HCT116 (cell line): ENCODE measurements at regions not wholly inside any gene's neighbourhood (a gene's known extent, or its start where the extent isn't known, plus 50 kb on each side); places are given as distances from the start of the nearest gene placed in this dataset.
"Not testable (repeated sequence)": the region's sequence is repeated elsewhere in the genome, so short reads cannot be mapped to it uniquely, and the experiment has no call there.

Experiments
- ATAC-seq: fragments of 200-7000 bp; cut with Tn5 transposase; 2 replicates; pipeline ENCODE4 v1.9.1; 2020; ENCODE audit warnings: mild to moderate bottlenecking, moderate library complexity
- BruUV-seq: library from RNA; stranded (reverse); fragments of 400-500 nt; replicated peaks from 2 replicates; lab custom pipeline; 2021; lab: Mats Ljungman, UMichigan
- CTCF ChIA-PET: fragments of 300-600 bp; sonication (Branson Sonifier 250); formaldehyde crosslinking; loops from one replicate; lab custom pipeline; 2021; ENCODE audit warnings: antibody characterized with exemption; lab: Charles Lee
- POLR2A ChIA-PET: fragments of 300-600, 350-600 bp; sonication (Branson Sonifier 250); formaldehyde crosslinking; loops from one replicate; lab custom pipeline; 2021; ENCODE audit warnings: antibody characterized with exemption; lab: Charles Lee
- RAD21 ChIA-PET, 2 experiments: fragments of 300-600 bp; sonication (Branson Sonifier 250); formaldehyde crosslinking; loops; one replicate each; lab custom pipeline; 2023; ENCODE audit warnings: low total read pairs in 2 of 2; ENCODE audit not compliant: uncharacterized antibody in 2 of 2, unreplicated experiment in 2 of 2, low non-redundant PET in 1 of 2; lab: Charles Lee
- DNase-seq: peaks from one replicate; pipeline ENCODE4 v3.0.0-alpha.2; 2010; ENCODE audit warnings: low read depth, low spot score
- H2AFZ ChIP-seq: fragments of 200-600 bp; shearing (Covaris generic), sonication (generic); 2 replicates; pipeline ENCODE4 v1.6.1; 2017; ENCODE audit warnings: low read depth, mixed run types, mixed read lengths, antibody characterized with exemption, low read length; ENCODE audit not compliant: poor library complexity, severe bottlenecking
- H3K27ac ChIP-seq: 2 replicates; pipeline ENCODE4 v1.5.1; 2012; ENCODE audit warnings: low read depth, low read length
- H3K27me3 ChIP-seq: fragments of 200-600 bp; sonication (generic); 2 replicates; pipeline ENCODE4 v1.6.1; 2016; ENCODE audit warnings: mixed run types, low read length, mixed read lengths; ENCODE audit not compliant: insufficient read depth
- H3K36me3 ChIP-seq, 2 experiments: fragments of 200-500 bp in 1 of 2; fragments of 200-600 bp in 1 of 2; sonication (Bioruptor generic) in 1 of 2; sonication (generic) in 1 of 2; 2 replicates each; pipeline versions ENCODE4 v1.5.1 to v1.6.1; 2014 to 2016; ENCODE audit warnings: low read length in 2 of 2, inconsistent platforms in 1 of 2, mixed read lengths in 1 of 2, mixed run types in 1 of 2; ENCODE audit not compliant: insufficient read depth in 2 of 2, control insufficient read depth in 1 of 2
- H3K4me1 ChIP-seq, 2 experiments: fragments of 200-600 bp in 1 of 2; sonication (generic) in 1 of 2; 2 replicates each; pipeline versions ENCODE4 v1.5.1 to v1.6.1; 2012 to 2017; ENCODE audit warnings: low read length in 2 of 2, inconsistent platforms in 1 of 2, mild to moderate bottlenecking in 1 of 2, mixed read lengths in 1 of 2, mixed run types in 1 of 2, moderate library complexity in 1 of 2; ENCODE audit not compliant: insufficient read depth in 2 of 2, control insufficient read depth in 1 of 2
- H3K4me2 ChIP-seq: fragments of 200-600 bp; sonication (generic); 2 replicates; pipeline ENCODE4 v1.6.1; 2017; ENCODE audit warnings: mixed run types, low read length, mixed read lengths
- H3K4me3 ChIP-seq, 2 experiments: fragments of 200-600 bp in 1 of 2; sonication (generic) in 1 of 2; replicated peaks in 1 of 2; 2 replicates each; pipeline ENCODE4 v1.5.1; 2011 to 2016; ENCODE audit warnings: low read length in 2 of 2, control low read depth in 1 of 2, low read depth in 1 of 2, mild to moderate bottlenecking in 1 of 2, mixed read lengths in 1 of 2, mixed run types in 1 of 2
- H3K79me2 ChIP-seq: fragments of 200-600 bp; sonication (generic); 2 replicates; pipeline ENCODE4 v1.6.1; 2017; ENCODE audit warnings: mild to moderate bottlenecking, mixed run types, low read length, moderate library complexity, mixed read lengths; ENCODE audit not compliant: insufficient read depth
- H3K9ac ChIP-seq: fragments of 200-600 bp; sonication (generic); 2 replicates; pipeline ENCODE4 v1.6.1; 2016; ENCODE audit warnings: low read length, mixed read lengths
- H3K9me2 ChIP-seq: fragments of 200-600 bp; sonication (generic), shearing (Covaris generic); 2 replicates; pipeline ENCODE4 v1.6.1; 2017; ENCODE audit warnings: mixed run types, mild to moderate bottlenecking, moderate library complexity; ENCODE audit not compliant: insufficient read depth
- H3K9me3 ChIP-seq, 2 experiments: fragments of 200-500 bp in 1 of 2; fragments of 200-600 bp in 1 of 2; sonication (Bioruptor generic) in 1 of 2; sonication (generic) in 1 of 2; 2 replicates each; pipeline ENCODE4 v1.6.1; 2014 to 2017; ENCODE audit warnings: low read length in 2 of 2, mixed read lengths in 2 of 2, inconsistent platforms in 1 of 2, low read depth in 1 of 2, mild to moderate bottlenecking in 1 of 2, mixed run types in 1 of 2, moderate library complexity in 1 of 2; ENCODE audit not compliant: control insufficient read depth in 1 of 2, insufficient read depth in 1 of 2
- H4K20me1 ChIP-seq: fragments of 200-600 bp; sonication (generic), shearing (Covaris generic); 2 replicates; pipeline ENCODE4 v1.6.1; 2017; ENCODE audit warnings: mixed run types, mild to moderate bottlenecking, moderate library complexity; ENCODE audit not compliant: insufficient read depth
- CBX3 ChIP-seq: IDR thresholded peaks from 2 replicates; pipeline ENCODE4 v1.6.1; 2012; ENCODE audit warnings: low read depth
- CEBPB ChIP-seq: IDR thresholded peaks from 2 replicates; pipeline ENCODE4 v1.6.1; 2012; ENCODE audit warnings: low read depth
- EGR1 ChIP-seq: IDR thresholded peaks from 2 replicates; pipeline ENCODE4 v1.6.1; 2012; ENCODE audit warnings: low read depth
- ELF1 ChIP-seq: IDR thresholded peaks from 2 replicates; pipeline ENCODE4 v1.6.1; 2012; ENCODE audit warnings: low read depth, borderline replicate concordance
- EZH2 ChIP-seq: fragments of 200-600 bp; sonication (generic); IDR thresholded peaks from 2 replicates; pipeline ENCODE4 v1.6.1; 2017; ENCODE audit warnings: antibody characterized with exemption, mixed run types
- FOSL1 ChIP-seq: IDR thresholded peaks from 2 replicates; pipeline ENCODE4 v1.6.1; 2012; ENCODE audit warnings: low read depth
- SP1 ChIP-seq: IDR thresholded peaks from 2 replicates; pipeline ENCODE4 v1.6.1; 2012; ENCODE audit warnings: low read depth
- SRF ChIP-seq: IDR thresholded peaks from 2 replicates; pipeline ENCODE4 v1.6.1; 2012; ENCODE audit warnings: low read depth
- TCF7L2 ChIP-seq: IDR thresholded peaks from 2 replicates; pipeline ENCODE4 v1.7.0; 2011; ENCODE audit warnings: borderline replicate concordance, inconsistent platforms; ENCODE audit not compliant: insufficient read depth, insufficient read length; ENCODE audit errors: extremely low read depth
- YY1 ChIP-seq: IDR thresholded peaks from 2 replicates; pipeline ENCODE4 v1.6.1; 2011; ENCODE audit warnings: low read length, low read depth, moderate library complexity, mild to moderate bottlenecking; ENCODE audit not compliant: insufficient replicate concordance; ENCODE audit errors: extremely low read depth
- ZFX ChIP-seq: fragments of 450-650 bp; IDR thresholded peaks from 2 replicates; pipeline ENCODE4 v1.6.1; 2017
- ZNF274 ChIP-seq: fragments of 200-500 bp; sonication (Bioruptor generic); IDR thresholded peaks from 2 replicates; pipeline ENCODE4 v1.6.1; 2014; ENCODE audit warnings: mild to moderate bottlenecking, low read depth, low read length, inconsistent platforms
- intact Hi-C: fragments of 100-400 bp; cut with micrococcal nuclease; formaldehyde crosslinking; loops from 2 replicates; pipeline ENCODE4 v1.10.0; 2022
- TF ChIP-seq, protein P1 (sequence below), 3 experiments: fragments of 200-600 bp in 1 of 3; sonication (generic) in 1 of 3; IDR thresholded peaks in 2 of 3; conservative IDR thresholded peaks in 1 of 3; 2 replicates each; pipeline ENCODE4 v1.5.1; 2012 to 2017; ENCODE audit warnings: low read depth in 2 of 3, low read length in 2 of 3, antibody characterized with exemption in 1 of 3, borderline replicate concordance in 1 of 3, control low read depth in 1 of 3, mild to moderate bottlenecking in 1 of 3, mixed read lengths in 1 of 3, mixed run types in 1 of 3, moderate library complexity in 1 of 3; ENCODE audit not compliant: insufficient read depth in 1 of 3
- TF ChIP-seq, protein P2 (sequence below): IDR thresholded peaks from 2 replicates; pipeline ENCODE4 v1.6.1; 2012
- TF ChIP-seq, protein P3 (sequence below): IDR thresholded peaks from 2 replicates; pipeline ENCODE4 v1.6.1; 2011; ENCODE audit warnings: mild to moderate bottlenecking, low read length, moderate library complexity; ENCODE audit not compliant: insufficient replicate concordance; ENCODE audit errors: extremely low read depth

DNA sequence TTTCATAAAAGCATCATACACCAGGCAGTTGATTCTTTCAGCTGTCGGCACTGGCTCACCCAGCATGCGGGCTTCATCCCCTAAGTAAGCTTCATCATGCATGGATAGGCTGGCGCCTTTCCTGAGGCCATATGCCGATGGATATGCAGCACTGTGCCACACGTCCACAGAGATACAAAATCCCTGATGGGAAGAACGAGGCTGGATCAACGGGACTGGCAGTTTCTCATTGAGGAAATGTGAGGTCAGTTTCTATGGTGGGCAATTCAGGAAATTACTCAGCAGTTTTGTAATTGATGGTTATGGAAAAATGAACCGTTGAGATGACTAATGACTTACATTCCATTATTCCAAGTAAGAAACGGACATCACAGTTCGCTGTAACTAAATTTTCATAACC lies 453.8 kb downstream of the TMEM121 start:
- no peak for DNase-seq
- no TSS peak for BruUV-seq
- TF ChIP-seq YY1: no peak
- TF ChIP-seq, protein P1, sequence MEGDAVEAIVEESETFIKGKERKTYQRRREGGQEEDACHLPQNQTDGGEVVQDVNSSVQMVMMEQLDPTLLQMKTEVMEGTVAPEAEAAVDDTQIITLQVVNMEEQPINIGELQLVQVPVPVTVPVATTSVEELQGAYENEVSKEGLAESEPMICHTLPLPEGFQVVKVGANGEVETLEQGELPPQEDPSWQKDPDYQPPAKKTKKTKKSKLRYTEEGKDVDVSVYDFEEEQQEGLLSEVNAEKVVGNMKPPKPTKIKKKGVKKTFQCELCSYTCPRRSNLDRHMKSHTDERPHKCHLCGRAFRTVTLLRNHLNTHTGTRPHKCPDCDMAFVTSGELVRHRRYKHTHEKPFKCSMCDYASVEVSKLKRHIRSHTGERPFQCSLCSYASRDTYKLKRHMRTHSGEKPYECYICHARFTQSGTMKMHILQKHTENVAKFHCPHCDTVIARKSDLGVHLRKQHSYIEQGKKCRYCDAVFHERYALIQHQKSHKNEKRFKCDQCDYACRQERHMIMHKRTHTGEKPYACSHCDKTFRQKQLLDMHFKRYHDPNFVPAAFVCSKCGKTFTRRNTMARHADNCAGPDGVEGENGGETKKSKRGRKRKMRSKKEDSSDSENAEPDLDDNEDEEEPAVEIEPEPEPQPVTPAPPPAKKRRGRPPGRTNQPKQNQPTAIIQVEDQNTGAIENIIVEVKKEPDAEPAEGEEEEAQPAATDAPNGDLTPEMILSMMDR (IDR thresholded peaks at IDR 0.05 in 2 of 3, conservative IDR thresholded peaks at IDR 0.05 in 1 of 3; ENCODE audit: borderline replicate concordance in 1 of 3, insufficient read depth in 1 of 3, low read depth in 2 of 3, low read length in 2 of 3): no peak
- TF ChIP-seq CEBPB: no peak
- TF ChIP-seq ZFX: no peak
- TF ChIP-seq SRF: no peak
- no peak for TF ChIP-seq ZNF274
- no peak for TF ChIP-seq EGR1
- TF ChIP-seq, protein P2, sequence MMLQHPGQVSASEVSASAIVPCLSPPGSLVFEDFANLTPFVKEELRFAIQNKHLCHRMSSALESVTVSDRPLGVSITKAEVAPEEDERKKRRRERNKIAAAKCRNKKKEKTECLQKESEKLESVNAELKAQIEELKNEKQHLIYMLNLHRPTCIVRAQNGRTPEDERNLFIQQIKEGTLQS: no peak
- TF ChIP-seq, protein P3, sequence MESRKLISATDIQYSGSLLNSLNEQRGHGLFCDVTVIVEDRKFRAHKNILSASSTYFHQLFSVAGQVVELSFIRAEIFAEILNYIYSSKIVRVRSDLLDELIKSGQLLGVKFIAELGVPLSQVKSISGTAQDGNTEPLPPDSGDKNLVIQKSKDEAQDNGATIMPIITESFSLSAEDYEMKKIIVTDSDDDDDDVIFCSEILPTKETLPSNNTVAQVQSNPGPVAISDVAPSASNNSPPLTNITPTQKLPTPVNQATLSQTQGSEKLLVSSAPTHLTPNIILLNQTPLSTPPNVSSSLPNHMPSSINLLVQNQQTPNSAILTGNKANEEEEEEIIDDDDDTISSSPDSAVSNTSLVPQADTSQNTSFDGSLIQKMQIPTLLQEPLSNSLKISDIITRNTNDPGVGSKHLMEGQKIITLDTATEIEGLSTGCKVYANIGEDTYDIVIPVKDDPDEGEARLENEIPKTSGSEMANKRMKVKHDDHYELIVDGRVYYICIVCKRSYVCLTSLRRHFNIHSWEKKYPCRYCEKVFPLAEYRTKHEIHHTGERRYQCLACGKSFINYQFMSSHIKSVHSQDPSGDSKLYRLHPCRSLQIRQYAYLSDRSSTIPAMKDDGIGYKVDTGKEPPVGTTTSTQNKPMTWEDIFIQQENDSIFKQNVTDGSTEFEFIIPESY: no peak
- no peak for TF ChIP-seq CBX3
- no peak for TF ChIP-seq TCF7L2
- no peak for TF ChIP-seq EZH2
- no peak for TF ChIP-seq ELF1
- TF ChIP-seq FOSL1: no peak
- TF ChIP-seq SP1: no peak
- TF ChIP-seq, all 23 proteins: peak for 0
- Histone ChIP-seq H3K9ac (no peak overlapping the region), H3K27me3 (no peaks in the 10 kb centered on the region; the same call in 1 of the 2 replicates), H3K4me3 (no peak overlapping the region), H4K20me1 (no peaks in the 10 kb centered on the region), H3K9me2 (no peaks in the 10 kb centered on the region), H3K4me1 (no peaks in the 10 kb centered on the region), H3K9me3 (no peaks in the 10 kb centered on the region), H2AFZ (no peak overlapping the region), H3K27ac (no peak overlapping the region), H3K4me2 (no peak overlapping the region), H3K36me3 (no peaks in the 10 kb centered on the region), H3K79me2 (no peaks in the 10 kb centered on the region)
- CTCF ChIA-PET: no interaction called here
- POLR2A ChIA-PET: no interaction called here
- ATAC-seq: no peak
- RAD21 ChIA-PET: no interaction called here
- intact Hi-C loops: no loop called here

DNA sequence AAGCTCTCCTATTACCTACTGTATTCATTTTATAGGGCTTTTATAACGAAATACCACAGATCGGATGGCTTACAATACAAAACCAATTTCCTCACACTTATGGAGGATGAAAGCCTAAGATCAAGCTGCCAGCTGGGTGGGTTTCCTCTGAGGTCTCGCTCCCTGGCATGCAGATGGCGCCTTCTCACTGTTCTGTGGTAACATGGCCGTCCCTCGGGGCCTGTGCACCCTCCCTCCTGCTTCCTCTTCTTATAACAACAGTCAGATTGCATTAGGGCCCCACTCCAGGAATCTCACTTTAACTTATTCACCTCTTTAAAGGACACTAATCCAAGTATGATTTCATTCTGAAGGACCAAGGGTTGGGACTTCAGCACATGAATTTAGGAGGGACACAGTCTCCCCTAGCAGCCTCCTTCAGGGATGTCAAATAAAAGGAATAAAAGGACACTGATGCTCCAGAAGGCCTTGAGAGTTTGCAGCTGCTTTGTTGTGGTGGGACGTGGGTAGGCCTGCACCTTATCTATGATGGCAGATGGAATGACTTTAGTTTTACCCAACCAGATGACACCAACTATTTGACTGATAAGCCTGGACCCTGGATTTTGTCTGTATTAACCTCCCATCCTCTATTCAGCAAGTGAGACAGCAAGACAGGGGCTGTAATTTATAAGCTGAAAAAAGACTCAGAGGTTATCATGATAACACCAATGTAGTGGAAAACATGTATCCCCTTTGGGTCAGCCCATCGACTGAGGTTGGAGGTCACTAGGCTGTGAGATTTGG lies 455.3 kb downstream of the TMEM121 start:
- H3K27ac ChIP-seq, H4K20me1 ChIP-seq, POLR2A ChIA-PET, CTCF ChIA-PET, H3K4me1 ChIP-seq, H3K4me3 ChIP-seq, ATAC-seq, H3K27me3 ChIP-seq, H3K9ac ChIP-seq, intact Hi-C loops, H3K79me2 ChIP-seq, RAD21 ChIA-PET, H3K4me2 ChIP-seq, H3K36me3 ChIP-seq, H3K9me2 ChIP-seq, DNase-seq, H2AFZ ChIP-seq, H3K9me3 ChIP-seq, BruUV-seq: not testable (repeated sequence)
